ENCODE measurements at regions not wholly inside any gene's neighbourhood (a gene's known extent, or its start where the extent isn't known, plus 50 kb on each side); places are given as distances from the start of the nearest gene placed in this dataset.

DNA sequence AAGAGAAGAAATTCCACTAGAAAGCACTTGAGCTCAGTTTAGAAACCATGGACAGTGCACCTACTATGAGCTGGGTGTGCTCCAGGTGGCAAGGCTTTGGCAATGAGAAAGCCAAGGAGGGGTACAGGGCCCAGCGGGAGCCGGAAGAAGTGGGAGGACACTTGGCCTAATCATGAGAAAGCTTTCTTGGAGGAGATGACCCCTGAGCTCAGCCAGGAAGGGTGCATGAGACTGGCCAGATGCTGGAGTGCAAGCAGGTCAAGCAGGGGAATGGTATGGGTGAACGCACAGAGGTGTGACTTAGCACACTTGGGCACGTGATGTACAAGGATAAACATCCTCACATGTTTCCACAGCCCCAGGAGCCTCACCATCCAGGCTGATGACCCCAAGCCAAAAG is 97.2 kb upstream of the GLI2 start:
- H3K36me3 ChIP-seq = no peaks in the 10 kb centered on the region
- Mint-ChIP-seq H3K27me3 (ENCODE audit: insufficient read depth, low read depth) (peaks cover 3% of the 10 kb centered on the region), H3K27ac (no peak overlapping the region), H3K4me1 (no peaks in the 10 kb centered on the region), H3K4me3 (no peak overlapping the region), H3K9me3 (no peaks in the 10 kb centered on the region), H3K36me3 (no peaks in the 10 kb centered on the region)
- no peak overlapping the region for H2AFZ ChIP-seq (replicated peaks)
- H3K9me3 ChIP-seq (ENCODE audit: low read depth) = no peaks in the 10 kb centered on the region
- H3K79me2 ChIP-seq (ENCODE audit: low read depth) = no peaks in the 10 kb centered on the region
- H4K20me1 ChIP-seq (ENCODE audit: low read depth) = no peaks in the 10 kb centered on the region
- TF ChIP-seq CTCF (IDR thresholded peaks at IDR 0.05) = no peak
- no peak for TF ChIP-seq EZH2phosphoT487 (IDR thresholded peaks at IDR 0.05)
- no peak for TF ChIP-seq EZH2 (IDR thresholded peaks at IDR 0.05)
- H3K27ac ChIP-seq = no peak overlapping the region
- H3K9ac ChIP-seq = no peak overlapping the region
- peaks cover 6% of the 10 kb centered on the region for H3K27me3 ChIP-seq
- H3K4me1 ChIP-seq = no peaks in the 10 kb centered on the region
- no peak overlapping the region for H3K4me3 ChIP-seq
- H3F3A ChIP-seq (ENCODE audit: low read depth) = no peaks in the 10 kb centered on the region
- no peak for DNase-seq (ENCODE audit: low spot score)
- H3K4me2 ChIP-seq = no peak overlapping the region

DNA sequence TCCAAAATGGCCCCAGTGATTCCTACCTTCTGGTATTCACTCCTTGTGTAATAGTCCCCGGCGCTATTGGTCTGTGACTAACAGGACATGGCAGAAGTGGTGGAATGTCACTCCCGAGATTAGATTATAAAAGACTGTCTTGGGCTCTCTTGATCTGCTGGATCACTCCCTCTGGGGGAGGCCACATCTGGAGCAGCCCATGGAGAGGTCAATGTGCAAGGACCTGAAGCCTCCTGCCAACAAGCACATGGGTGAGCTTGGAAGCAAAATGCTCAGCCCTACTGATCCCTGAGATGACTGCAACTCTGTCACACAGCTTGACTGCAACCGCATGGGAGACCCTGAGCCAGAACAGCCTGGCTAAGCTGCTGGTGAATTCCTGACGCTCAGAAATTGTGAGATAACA is 94.3 kb upstream of the GLI2 start:
- no peak overlapping the region for H3K27ac Mint-ChIP-seq
- TF ChIP-seq CTCF (IDR thresholded peaks at IDR 0.05) (no peak), EZH2 (IDR thresholded peaks at IDR 0.05) (no peak), EZH2phosphoT487 (IDR thresholded peaks at IDR 0.05) (no peak)
- H3K4me1 Mint-ChIP-seq = no peaks in the 10 kb centered on the region
- H3K9me3 Mint-ChIP-seq = no peaks in the 10 kb centered on the region
- no peaks in the 10 kb centered on the region for H3F3A ChIP-seq (ENCODE audit: low read depth)
- H3K79me2 ChIP-seq (ENCODE audit: low read depth) = no peaks in the 10 kb centered on the region
- peaks cover 3% of the 10 kb centered on the region for H3K27me3 Mint-ChIP-seq (ENCODE audit: insufficient read depth, low read depth)
- no peak overlapping the region for H3K27ac ChIP-seq
- DNase-seq (ENCODE audit: low spot score) = no peak
- H3K4me2 ChIP-seq = no peak overlapping the region
- no peaks in the 10 kb centered on the region for H4K20me1 ChIP-seq (ENCODE audit: low read depth)
- H2AFZ ChIP-seq (replicated peaks) = no peak overlapping the region
- no peak overlapping the region for H3K4me3 ChIP-seq
- H3K36me3 ChIP-seq = no peaks in the 10 kb centered on the region
- H3K4me1 ChIP-seq = no peaks in the 10 kb centered on the region
- no peak overlapping the region for H3K4me3 Mint-ChIP-seq
- H3K36me3 Mint-ChIP-seq = no peaks in the 10 kb centered on the region
- no peaks in the 10 kb centered on the region for H3K27me3 ChIP-seq
- no peaks in the 10 kb centered on the region for H3K9me3 ChIP-seq (ENCODE audit: low read depth)
- H3K9ac ChIP-seq = no peak overlapping the region

DNA sequence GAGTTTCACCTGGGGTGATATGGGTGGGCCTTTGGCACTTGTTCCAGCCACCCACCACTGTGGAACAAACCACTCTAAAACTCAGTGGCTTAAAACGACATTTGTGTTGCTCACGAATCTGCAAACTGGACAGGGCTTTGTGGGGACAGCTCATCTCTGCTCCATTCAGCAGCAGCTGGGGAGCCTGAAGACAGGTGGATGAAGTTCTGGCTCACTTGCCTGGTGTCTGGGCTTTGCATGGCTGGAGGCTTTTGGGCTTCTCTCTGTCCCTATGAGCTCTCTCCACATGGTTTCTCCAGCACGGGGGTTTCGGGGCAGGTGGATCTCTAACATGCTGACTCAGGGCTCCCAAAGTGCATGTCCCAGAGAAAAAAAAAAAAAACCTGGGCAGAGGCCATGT is 93.0 kb upstream of the GLI2 start:
- DNase-seq (ENCODE audit: low spot score) = no peak
- Mint-ChIP-seq H3K36me3 (no peaks in the 10 kb centered on the region), H3K27ac (no peak overlapping the region), H3K4me3 (no peak overlapping the region), H3K4me1 (no peaks in the 10 kb centered on the region), H3K27me3 (ENCODE audit: insufficient read depth, low read depth) (peaks cover 3% of the 10 kb centered on the region), H3K9me3 (no peaks in the 10 kb centered on the region)
- H3K4me3 ChIP-seq = no peak overlapping the region
- H3K4me2 ChIP-seq = no peak overlapping the region
- no peaks in the 10 kb centered on the region for H3K9me3 ChIP-seq (ENCODE audit: low read depth)
- TF ChIP-seq EZH2 (IDR thresholded peaks at IDR 0.05) (no peak), EZH2phosphoT487 (IDR thresholded peaks at IDR 0.05) (no peak), CTCF (IDR thresholded peaks at IDR 0.05) (no peak)
- H2AFZ ChIP-seq (replicated peaks) = no peak overlapping the region
- H3K9ac ChIP-seq = no peak overlapping the region
- no peaks in the 10 kb centered on the region for H3F3A ChIP-seq (ENCODE audit: low read depth)
- no peaks in the 10 kb centered on the region for H3K79me2 ChIP-seq (ENCODE audit: low read depth)
- no peaks in the 10 kb centered on the region for H3K36me3 ChIP-seq
- H4K20me1 ChIP-seq (ENCODE audit: low read depth) = no peaks in the 10 kb centered on the region
- no peaks in the 10 kb centered on the region for H3K27me3 ChIP-seq
- H3K27ac ChIP-seq = no peak overlapping the region
- no peaks in the 10 kb centered on the region for H3K4me1 ChIP-seq

DNA sequence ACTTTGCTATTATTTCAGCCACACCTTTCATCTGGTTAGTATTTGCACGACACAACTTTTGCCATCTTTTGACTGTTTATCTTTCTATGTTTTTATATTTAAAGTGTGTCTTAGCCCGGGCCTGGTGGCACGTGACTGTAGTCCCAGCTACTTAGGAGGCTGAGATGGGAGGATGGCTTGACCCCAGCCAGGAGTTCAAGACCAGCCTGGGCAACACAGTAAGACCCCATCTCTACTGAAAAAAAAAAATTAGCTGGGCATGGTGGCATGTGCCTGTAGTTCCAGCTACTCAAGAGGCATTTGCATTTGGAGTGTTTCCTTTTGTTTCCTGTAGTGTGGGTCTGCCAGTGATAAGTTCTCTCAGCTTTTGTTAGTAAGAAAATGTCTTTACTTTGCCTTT is 88.7 kb upstream of the GLI2 start:
- no peak overlapping the region for H3K4me3 Mint-ChIP-seq
- Histone ChIP-seq H3K27me3 (peaks cover under 1% of the 10 kb centered on the region), H2AFZ (replicated peaks) (no peak overlapping the region), H3K79me2 (ENCODE audit: low read depth) (no peaks in the 10 kb centered on the region), H3K4me1 (no peaks in the 10 kb centered on the region), H3K9me3 (ENCODE audit: low read depth) (peaks cover 5% of the 10 kb centered on the region), H3K4me2 (no peak overlapping the region), H3F3A (ENCODE audit: low read depth) (no peaks in the 10 kb centered on the region), H3K27ac (no peak overlapping the region), H4K20me1 (ENCODE audit: low read depth) (no peaks in the 10 kb centered on the region), H3K9ac (no peak overlapping the region), H3K4me3 (no peak overlapping the region), H3K36me3 (no peaks in the 10 kb centered on the region)
- peaks cover 4% of the 10 kb centered on the region for H3K36me3 Mint-ChIP-seq
- peaks cover 18% of the 10 kb centered on the region for H3K9me3 Mint-ChIP-seq
- TF ChIP-seq EZH2phosphoT487 (IDR thresholded peaks at IDR 0.05) (no peak), EZH2 (IDR thresholded peaks at IDR 0.05) (no peak), CTCF (IDR thresholded peaks at IDR 0.05) (no peak)
- H3K4me1 Mint-ChIP-seq = no peaks in the 10 kb centered on the region
- no peak overlapping the region for H3K27ac Mint-ChIP-seq
- H3K27me3 Mint-ChIP-seq (ENCODE audit: insufficient read depth, low read depth) = peaks cover 13% of the 10 kb centered on the region
- no peak for DNase-seq (ENCODE audit: low spot score)
